ENCODE measurements at regions not wholly inside any gene's neighbourhood (a gene's known extent, or its start where the extent isn't known, plus 50 kb on each side); places are given as distances from the start of the nearest gene placed in this dataset.
A peak's percentile ranks its signal among the peaks of the same experiment; 100 is the strongest.
"Not testable (repeated sequence)": the region's sequence is repeated elsewhere in the genome, so short reads cannot be mapped to it uniquely, and the experiment has no call there.

GRCh38 chr16:15224651-15225050 lies 130.6 kb upstream of the RRN3 start:
- H3K36me3 ChIP-seq (ENCODE audit: control insufficient read depth, insufficient read depth, low read length); H3K4me3 Mint-ChIP-seq (ENCODE audit: unreplicated experiment); H3K27me3 Mint-ChIP-seq (ENCODE audit: insufficient read depth, unreplicated experiment); POLR2A ChIA-PET; DNase-seq; H3K9me3 ChIP-seq; H3K27ac Mint-ChIP-seq (ENCODE audit: unreplicated experiment); H3K4me1 Mint-ChIP-seq (ENCODE audit: low read depth, unreplicated experiment); H3K36me3 Mint-ChIP-seq (ENCODE audit: insufficient read depth, unreplicated experiment); CTCF ChIA-PET; BruUV-seq (replicated peaks); H3K4me1 ChIP-seq; H3K4me3 ChIP-seq (ENCODE audit: low read depth, low read length); intact Hi-C loops (cut with micrococcal nuclease; ENCODE audit: unreplicated experiment); H3K9me3 Mint-ChIP-seq (ENCODE audit: unreplicated experiment); H3K27me3 ChIP-seq (replicated peaks; ENCODE audit: control insufficient read depth, insufficient read depth, low read length): not testable (repeated sequence)

- H3K36me3 Mint-ChIP-seq (ENCODE audit: insufficient read depth, unreplicated experiment); H3K27ac Mint-ChIP-seq (ENCODE audit: unreplicated experiment); H3K9me3 ChIP-seq; intact Hi-C loops (cut with micrococcal nuclease; ENCODE audit: unreplicated experiment); DNase-seq; CTCF ChIA-PET; H3K9me3 Mint-ChIP-seq (ENCODE audit: unreplicated experiment); H3K27me3 Mint-ChIP-seq (ENCODE audit: insufficient read depth, unreplicated experiment); H3K36me3 ChIP-seq (ENCODE audit: control insufficient read depth, insufficient read depth, low read length); H3K4me1 Mint-ChIP-seq (ENCODE audit: low read depth, unreplicated experiment); H3K4me1 ChIP-seq; POLR2A ChIA-PET; H3K4me3 Mint-ChIP-seq (ENCODE audit: unreplicated experiment); H3K27me3 ChIP-seq (replicated peaks; ENCODE audit: control insufficient read depth, insufficient read depth, low read length); BruUV-seq (replicated peaks); H3K4me3 ChIP-seq (ENCODE audit: low read depth, low read length): not testable (repeated sequence)
These were observed 129.3 kb upstream of the RRN3 start for GRCh38 chr16:15223398-15223797.

- H3K27me3 ChIP-seq (replicated peaks; ENCODE audit: control insufficient read depth, insufficient read depth, low read length); BruUV-seq (replicated peaks); CTCF ChIA-PET; H3K27me3 Mint-ChIP-seq (ENCODE audit: insufficient read depth, unreplicated experiment); intact Hi-C loops (cut with micrococcal nuclease; ENCODE audit: unreplicated experiment); POLR2A ChIA-PET; H3K4me1 Mint-ChIP-seq (ENCODE audit: low read depth, unreplicated experiment); H3K4me1 ChIP-seq; H3K4me3 Mint-ChIP-seq (ENCODE audit: unreplicated experiment); H3K27ac Mint-ChIP-seq (ENCODE audit: unreplicated experiment); H3K36me3 Mint-ChIP-seq (ENCODE audit: insufficient read depth, unreplicated experiment); H3K9me3 Mint-ChIP-seq (ENCODE audit: unreplicated experiment); H3K36me3 ChIP-seq (ENCODE audit: control insufficient read depth, insufficient read depth, low read length); H3K9me3 ChIP-seq; H3K4me3 ChIP-seq (ENCODE audit: low read depth, low read length): not testable (repeated sequence)
- peak; percentile 53 to 74 for TF ChIP-seq CTCF (IDR thresholded peaks at IDR 0.05; ENCODE audit: insufficient read depth in 1 of 2, low read depth in 1 of 2, low read length in 1 of 2, severe bottlenecking in 1 of 2, unreplicated experiment in 1 of 2)
- peak in 1 of 2 experiments; percentile 1 for DNase-seq
These were observed 125.9 kb upstream of the RRN3 start for GRCh38 chr16:15219679-15220615.

GRCh38 chr16:15218856-15219500 lies 124.9 kb upstream of the RRN3 start:
- H3K27ac Mint-ChIP-seq (ENCODE audit: unreplicated experiment); H3K4me1 Mint-ChIP-seq (ENCODE audit: low read depth, unreplicated experiment); H3K27me3 ChIP-seq (replicated peaks; ENCODE audit: control insufficient read depth, insufficient read depth, low read length); H3K27me3 Mint-ChIP-seq (ENCODE audit: insufficient read depth, unreplicated experiment); H3K4me3 ChIP-seq (ENCODE audit: low read depth, low read length); H3K4me1 ChIP-seq; intact Hi-C loops (cut with micrococcal nuclease; ENCODE audit: unreplicated experiment); POLR2A ChIA-PET; CTCF ChIA-PET; DNase-seq; H3K36me3 ChIP-seq (ENCODE audit: control insufficient read depth, insufficient read depth, low read length); BruUV-seq (replicated peaks); H3K36me3 Mint-ChIP-seq (ENCODE audit: insufficient read depth, unreplicated experiment); H3K9me3 ChIP-seq; H3K9me3 Mint-ChIP-seq (ENCODE audit: unreplicated experiment); H3K4me3 Mint-ChIP-seq (ENCODE audit: unreplicated experiment): not testable (repeated sequence)

- H3K27me3 Mint-ChIP-seq (ENCODE audit: insufficient read depth, unreplicated experiment); CTCF ChIA-PET; intact Hi-C loops (cut with micrococcal nuclease; ENCODE audit: unreplicated experiment); DNase-seq; POLR2A ChIA-PET; H3K27me3 ChIP-seq (replicated peaks; ENCODE audit: control insufficient read depth, insufficient read depth, low read length); H3K4me1 Mint-ChIP-seq (ENCODE audit: low read depth, unreplicated experiment); H3K27ac Mint-ChIP-seq (ENCODE audit: unreplicated experiment); H3K36me3 Mint-ChIP-seq (ENCODE audit: insufficient read depth, unreplicated experiment); BruUV-seq (replicated peaks); H3K9me3 ChIP-seq; H3K4me3 Mint-ChIP-seq (ENCODE audit: unreplicated experiment); H3K36me3 ChIP-seq (ENCODE audit: control insufficient read depth, insufficient read depth, low read length); H3K4me1 ChIP-seq; H3K4me3 ChIP-seq (ENCODE audit: low read depth, low read length); H3K9me3 Mint-ChIP-seq (ENCODE audit: unreplicated experiment): not testable (repeated sequence)
These were observed 113.3 kb upstream of the RRN3 start for GRCh38 chr16:15207202-15207981.

GRCh38 chr16:15206439-15206838 lies 112.4 kb upstream of the RRN3 start:
- H3K27me3 Mint-ChIP-seq (ENCODE audit: insufficient read depth, unreplicated experiment); POLR2A ChIA-PET; H3K4me1 Mint-ChIP-seq (ENCODE audit: low read depth, unreplicated experiment); H3K27ac Mint-ChIP-seq (ENCODE audit: unreplicated experiment); H3K36me3 Mint-ChIP-seq (ENCODE audit: insufficient read depth, unreplicated experiment); H3K27me3 ChIP-seq (replicated peaks; ENCODE audit: control insufficient read depth, insufficient read depth, low read length); H3K36me3 ChIP-seq (ENCODE audit: control insufficient read depth, insufficient read depth, low read length); H3K4me3 ChIP-seq (ENCODE audit: low read depth, low read length); H3K9me3 ChIP-seq; H3K9me3 Mint-ChIP-seq (ENCODE audit: unreplicated experiment); DNase-seq; CTCF ChIA-PET; H3K4me3 Mint-ChIP-seq (ENCODE audit: unreplicated experiment); intact Hi-C loops (cut with micrococcal nuclease; ENCODE audit: unreplicated experiment); BruUV-seq (replicated peaks); H3K4me1 ChIP-seq: not testable (repeated sequence)
